Upper lobe of left lung (tissue), 6 donors: ENCODE measurements at regions not wholly inside any gene's neighbourhood (a gene's known extent, or its start where the extent isn't known, plus 50 kb on each side); places are given as distances from the start of the nearest gene placed in this dataset.

ENCODE experiments used
- ATAC-seq, 2 donors: fragments of 200-7000 bp; cut with Tn5 transposase; one replicate each; pipeline ENCODE4 v1.9.1; 2022; ENCODE audit warnings: mild to moderate bottlenecking in 2 of 2, moderate library complexity in 2 of 2; ENCODE audit not compliant: low FRiP score in 2 of 2
- DNase-seq, 2 donors: peaks; one replicate each; pipeline ENCODE4 v3.0.0-alpha.2; 2019 to 2020
- H3K27ac ChIP-seq, 4 donors: fragments of 200-600 bp; sonication (generic); one replicate each; pipeline ENCODE4 v1.5.1; 2016 to 2019
- H3K27me3 ChIP-seq, 4 donors: fragments of 200-600 bp; sonication (generic); one replicate each; pipeline ENCODE4 v1.5.1; 2017 to 2019
- H3K36me3 ChIP-seq, 4 donors: fragments of 200-600 bp; sonication (generic); one replicate each; pipeline ENCODE4 v1.5.1; 2016 to 2019
- H3K4me1 ChIP-seq, 4 donors: fragments of 200-600 bp; sonication (generic); one replicate each; pipeline ENCODE4 v1.5.1; 2018 to 2019
- H3K4me3 ChIP-seq, 4 donors: fragments of 200-600 bp; sonication (generic); one replicate each; pipeline ENCODE4 v1.5.1; 2017 to 2019; ENCODE audit warnings: mild to moderate bottlenecking in 2 of 4, moderate library complexity in 1 of 4
- H3K9me3 ChIP-seq, 4 donors: fragments of 200-600 bp; sonication (generic); one replicate each; pipeline ENCODE4 v1.5.1; 2018 to 2019
- EP300 ChIP-seq, 4 donors: sonication (generic); formaldehyde crosslinking; IDR thresholded peaks; one replicate each; pipeline ENCODE4 v1.5.1; 2017; ENCODE audit warnings: antibody characterized with exemption in 4 of 4, control low read depth in 2 of 4
- POLR2A ChIP-seq, 4 donors: fragments of 450-650 bp; IDR thresholded peaks; one replicate each; pipeline ENCODE4 v1.5.1; 2016 to 2017; ENCODE audit warnings: antibody characterized with exemption in 4 of 4, mild to moderate bottlenecking in 2 of 4
- POLR2AphosphoS5 ChIP-seq, 2 donors: sonication (generic); formaldehyde crosslinking; IDR thresholded peaks; one replicate each; pipeline ENCODE4 v1.5.1; 2017; ENCODE audit warnings: antibody characterized with exemption in 2 of 2
- WGBS, 2 donors: methylation state at CpG; one replicate each; pipeline ENCODE4 v1.1.5; 2017 to 2018; 5-methylcytosine and 5-hydroxymethylcytosine counted together
- TF ChIP-seq, protein P1 (sequence below), 6 experiments: fragments of 450-650 bp in 4 of 6; fragments of 200-600 bp in 2 of 6; sonication (generic) in 2 of 6; IDR thresholded peaks; one replicate each; pipeline ENCODE4 v1.5.1; 2016 to 2019; ENCODE audit warnings: antibody characterized with exemption in 6 of 6
- donor health status: DM: no; HTN: no; CAD: no; lungs with moderate emphysema.
- donor health status: DM: no; HTN: yes; CAD: no; lungs with severe emphysema.

GRCh38 chr12:67877727-67878126 lies 111.5 kb upstream of the IFNG-AS1 start:
- H3K27ac ChIP-seq = no peak overlapping the region
- TF ChIP-seq, protein P1, sequence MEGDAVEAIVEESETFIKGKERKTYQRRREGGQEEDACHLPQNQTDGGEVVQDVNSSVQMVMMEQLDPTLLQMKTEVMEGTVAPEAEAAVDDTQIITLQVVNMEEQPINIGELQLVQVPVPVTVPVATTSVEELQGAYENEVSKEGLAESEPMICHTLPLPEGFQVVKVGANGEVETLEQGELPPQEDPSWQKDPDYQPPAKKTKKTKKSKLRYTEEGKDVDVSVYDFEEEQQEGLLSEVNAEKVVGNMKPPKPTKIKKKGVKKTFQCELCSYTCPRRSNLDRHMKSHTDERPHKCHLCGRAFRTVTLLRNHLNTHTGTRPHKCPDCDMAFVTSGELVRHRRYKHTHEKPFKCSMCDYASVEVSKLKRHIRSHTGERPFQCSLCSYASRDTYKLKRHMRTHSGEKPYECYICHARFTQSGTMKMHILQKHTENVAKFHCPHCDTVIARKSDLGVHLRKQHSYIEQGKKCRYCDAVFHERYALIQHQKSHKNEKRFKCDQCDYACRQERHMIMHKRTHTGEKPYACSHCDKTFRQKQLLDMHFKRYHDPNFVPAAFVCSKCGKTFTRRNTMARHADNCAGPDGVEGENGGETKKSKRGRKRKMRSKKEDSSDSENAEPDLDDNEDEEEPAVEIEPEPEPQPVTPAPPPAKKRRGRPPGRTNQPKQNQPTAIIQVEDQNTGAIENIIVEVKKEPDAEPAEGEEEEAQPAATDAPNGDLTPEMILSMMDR (IDR thresholded peaks at IDR 0.05) = no peak
- no peak for TF ChIP-seq POLR2A (IDR thresholded peaks at IDR 0.05)
- TF ChIP-seq EP300 (IDR thresholded peaks at IDR 0.05) = no peak
- no peak for TF ChIP-seq POLR2AphosphoS5 (IDR thresholded peaks at IDR 0.05)
- ATAC-seq (no peak), DNase-seq (no peak)
- no peaks in the 10 kb centered on the region for H3K27me3 ChIP-seq
- WGBS, 2 donors = 75 to 78% methylated on average over 3 of the region's 3 CpGs
- H3K4me3 ChIP-seq = no peak overlapping the region
- H3K36me3 ChIP-seq = no peaks in the 10 kb centered on the region
- H3K9me3 ChIP-seq = no peaks in the 10 kb centered on the region
- H3K4me1 ChIP-seq = no peaks in the 10 kb centered on the region

DNA sequence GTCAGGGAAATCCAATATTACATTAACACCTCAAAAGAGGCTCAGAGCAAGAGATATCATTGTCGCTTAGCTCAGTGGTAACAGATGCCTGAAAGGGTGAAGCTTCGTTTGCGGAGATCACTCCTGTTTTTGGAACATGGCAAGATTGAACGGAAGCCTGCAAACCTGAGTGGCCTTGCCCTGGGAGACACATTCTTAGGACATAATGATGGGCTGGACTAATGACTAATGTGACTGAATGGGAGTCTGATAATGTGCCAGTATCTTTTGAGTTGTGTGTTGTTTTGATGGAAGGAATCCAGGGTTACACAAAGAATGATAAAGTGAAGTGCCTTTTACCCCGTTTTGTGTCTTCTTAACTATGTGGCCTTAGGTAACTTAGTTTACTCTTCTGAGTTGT lies 109.3 kb upstream of the IFNG-AS1 start:
- ATAC-seq (no peak), DNase-seq (no peak)
- no peak overlapping the region for H3K27ac ChIP-seq
- 75 to 86% methylated on average over 5 of the region's 5 CpGs for WGBS, 2 donors
- no peaks in the 10 kb centered on the region for H3K36me3 ChIP-seq
- no peaks in the 10 kb centered on the region for H3K9me3 ChIP-seq
- no peak overlapping the region for H3K4me3 ChIP-seq
- no peak for TF ChIP-seq POLR2A (IDR thresholded peaks at IDR 0.05)
- TF ChIP-seq EP300 (IDR thresholded peaks at IDR 0.05) = no peak
- no peaks in the 10 kb centered on the region for H3K27me3 ChIP-seq
- H3K4me1 ChIP-seq = no peaks in the 10 kb centered on the region

DNA sequence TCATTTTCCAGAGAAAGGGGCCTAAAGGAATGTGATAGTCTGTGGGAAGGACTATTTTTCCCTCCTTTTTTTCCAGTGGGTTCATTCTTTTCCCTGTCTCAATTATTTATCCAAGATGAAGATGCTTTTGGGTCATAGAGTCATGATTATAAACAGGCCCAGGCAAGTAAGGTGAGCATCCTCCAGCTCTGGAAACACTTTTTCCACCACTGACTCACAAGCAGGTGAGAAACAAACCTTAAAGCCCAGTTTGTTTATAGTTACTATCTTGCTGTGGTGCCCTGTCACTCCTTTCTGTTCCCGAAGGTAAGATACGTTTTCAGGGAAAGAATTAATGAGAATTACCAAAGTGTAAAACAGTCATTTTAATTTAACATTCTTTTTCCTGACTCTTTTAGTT lies 107.7 kb upstream of the IFNG-AS1 start:
- no peak for DNase-seq
- Histone ChIP-seq H3K4me3 (no peak overlapping the region), H3K27ac (no peak overlapping the region), H3K27me3 (no peaks in the 10 kb centered on the region), H3K36me3 (no peaks in the 10 kb centered on the region), H3K9me3 (no peaks in the 10 kb centered on the region), H3K4me1 (no peaks in the 10 kb centered on the region)
- no peak for ATAC-seq
- WGBS, 2 donors = 82 to 97% methylated on average over 2 of the region's 2 CpGs
- TF ChIP-seq POLR2A (IDR thresholded peaks at IDR 0.05) = no peak
- TF ChIP-seq POLR2AphosphoS5 (IDR thresholded peaks at IDR 0.05) = no peak
- no peak for TF ChIP-seq EP300 (IDR thresholded peaks at IDR 0.05)
- TF ChIP-seq, protein P1 (IDR thresholded peaks at IDR 0.05) = no peak

- Histone ChIP-seq H3K9me3 (no peaks in the 10 kb centered on the region), H3K36me3 (no peaks in the 10 kb centered on the region), H3K27ac (no peak overlapping the region), H3K27me3 (no peaks in the 10 kb centered on the region), H3K4me3 (no peak overlapping the region), H3K4me1 (no peaks in the 10 kb centered on the region)
- ATAC-seq (no peak), DNase-seq (no peak)
- TF ChIP-seq POLR2AphosphoS5 (IDR thresholded peaks at IDR 0.05) = no peak
- TF ChIP-seq, protein P1 (IDR thresholded peaks at IDR 0.05) = no peak
- TF ChIP-seq POLR2A (IDR thresholded peaks at IDR 0.05) = no peak
- no peak for TF ChIP-seq EP300 (IDR thresholded peaks at IDR 0.05)
- WGBS, 2 donors = 52 to 66% methylated on average over 2 of the region's 2 CpGs
Measured at GRCh38 chr12:67884596-67884995, 104.7 kb upstream of the IFNG-AS1 start.

DNA sequence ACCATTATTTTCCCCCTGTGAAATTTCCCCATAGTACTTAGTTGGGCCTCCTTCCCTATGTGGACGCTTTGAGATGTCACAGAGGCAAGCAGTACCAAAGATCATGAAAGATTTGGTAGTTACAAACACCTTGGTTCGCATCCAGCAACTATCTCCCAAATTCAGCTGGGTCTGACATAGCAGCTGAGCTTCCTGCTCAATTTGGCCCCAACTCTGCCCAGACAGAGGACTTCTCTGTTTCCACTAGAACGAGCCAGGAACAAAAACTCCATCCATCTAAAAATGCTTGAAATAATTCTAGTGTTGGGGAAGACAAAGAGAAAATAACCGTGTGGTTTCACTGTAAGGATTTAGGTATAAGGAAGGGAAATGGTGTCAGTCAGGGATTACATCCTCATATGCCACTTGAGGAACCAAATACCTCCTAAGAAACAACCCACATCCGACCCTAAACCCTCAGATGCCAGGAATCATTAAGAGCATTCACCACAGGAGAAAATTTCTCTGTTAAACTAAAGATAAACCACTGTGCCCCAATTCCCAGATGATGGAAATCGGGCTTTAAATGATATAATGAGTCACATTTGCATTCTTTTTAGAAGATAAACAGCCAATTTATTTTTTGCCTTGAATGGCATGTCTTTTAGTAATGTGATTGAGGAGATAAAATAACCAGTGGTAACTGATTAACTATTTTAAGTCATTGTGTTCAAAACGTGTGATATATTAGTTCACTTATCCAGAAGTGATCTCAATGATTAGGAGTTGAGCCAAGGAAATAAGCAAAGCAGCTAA lies 103.7 kb upstream of the IFNG-AS1 start:
- H3K9me3 ChIP-seq = no peaks in the 10 kb centered on the region
- DNase-seq (no peak), ATAC-seq (peak in 1 of 2 donors; percentile 86)
- no peaks in the 10 kb centered on the region for H3K4me1 ChIP-seq
- H3K27ac ChIP-seq = no peak overlapping the region
- H3K27me3 ChIP-seq = no peaks in the 10 kb centered on the region
- no peaks in the 10 kb centered on the region for H3K36me3 ChIP-seq
- no peak overlapping the region for H3K4me3 ChIP-seq
- WGBS, 2 donors = 39 to 50% methylated on average over 7 of the region's 7 CpGs
- TF ChIP-seq, protein P1 (IDR thresholded peaks at IDR 0.05) = no peak
- TF ChIP-seq POLR2A (IDR thresholded peaks at IDR 0.05) = no peak
- no peak for TF ChIP-seq EP300 (IDR thresholded peaks at IDR 0.05)
- TF ChIP-seq POLR2AphosphoS5 (IDR thresholded peaks at IDR 0.05) = no peak
